ENCODE measurements at regions not wholly inside any gene's neighbourhood (a gene's known extent, or its start where the extent isn't known, plus 50 kb on each side); places are given as distances from the start of the nearest gene placed in this dataset.

DNA sequence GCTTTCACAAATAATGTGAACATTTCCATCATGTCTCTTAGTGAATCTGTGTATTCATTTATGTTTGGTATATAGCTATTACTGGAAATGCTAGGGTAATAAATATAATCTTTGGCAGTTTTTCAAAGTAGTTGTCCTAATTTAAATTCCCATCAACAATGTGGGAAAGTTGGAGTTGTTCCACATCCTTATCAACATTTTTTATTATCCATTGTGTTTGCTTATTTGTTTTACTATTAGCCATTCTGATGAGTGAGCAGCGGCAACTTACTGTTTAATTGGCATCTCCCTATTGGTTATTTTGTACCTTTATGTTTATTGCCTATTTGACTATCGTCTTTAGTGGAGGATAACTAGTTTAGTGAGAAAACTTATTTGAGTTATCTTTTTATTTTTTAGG, 121.1 kb upstream of the CCN2 start:
- no peak overlapping the region for H2BK20ac ChIP-seq (ENCODE audit: low read length)
- H3K79me1 ChIP-seq (ENCODE audit: low read depth, low read length) = no peaks in the 10 kb centered on the region
- H3K4me1 ChIP-seq (replicated peaks in 1 of 4; ENCODE audit: control insufficient read depth in 3 of 4, insufficient read depth in 4 of 4, low read length in 3 of 4) = no peaks in the 10 kb centered on the region
- no peak overlapping the region for H2BK5ac ChIP-seq (ENCODE audit: low read depth, low read length)
- no peaks in the 10 kb centered on the region for H3K9me3 ChIP-seq (ENCODE audit: insufficient read depth in 2 of 2, low read depth in 1 of 2, low read length in 1 of 2)
- no peak overlapping the region for H4K8ac ChIP-seq (ENCODE audit: extremely low read depth, insufficient read depth, low read length)
- ChIA-PET CTCF (ENCODE audit: partially characterized antibody) (interaction anchor here (1.5 kb wide), 1 partner anchor 19 kb away, joined by 5 read pairs; no protein-coding TSS in a partner anchor), POLR2A (ENCODE audit: partially characterized antibody) (interaction anchor here (1.7 kb wide), 1 partner anchor 123 kb away, joined by 3 read pairs; no protein-coding TSS in a partner anchor)
- no peak overlapping the region for H3K14ac ChIP-seq (ENCODE audit: insufficient read length)
- H3K18ac ChIP-seq (ENCODE audit: extremely low read depth, low read length) = no peak overlapping the region
- H3K23ac ChIP-seq (ENCODE audit: insufficient read length) = no peak overlapping the region
- DNase-seq (ENCODE audit: low read depth in 1 of 2, low spot score in 2 of 2) (no peak), FAIRE-seq (no peak)
- H3K4me3 ChIP-seq (ENCODE audit: extremely low read depth in 1 of 4, insufficient read depth in 2 of 4, low read depth in 3 of 4, low read length in 4 of 4) = no peak overlapping the region
- no peak overlapping the region for H2BK15ac ChIP-seq (ENCODE audit: low read length)
- H2BK120ac ChIP-seq (replicated peaks; ENCODE audit: low read depth, low read length) = no peak overlapping the region
- no peak overlapping the region for H3K27ac ChIP-seq (ENCODE audit: low read depth, low read length)
- no peaks in the 10 kb centered on the region for H3K79me2 ChIP-seq (ENCODE audit: control insufficient read depth in 1 of 2, insufficient read depth in 2 of 2, low read length in 2 of 2)
- no peak overlapping the region for H4K5ac ChIP-seq (ENCODE audit: insufficient read length, low read depth, low read length)
- WGBS, 2 experiments (ENCODE audit: extremely low coverage in 1 of 2, insufficient coverage in 1 of 2, insufficient read length in 1 of 2, insufficient replicate concordance in 2 of 2, low coverage in 1 of 2, low lambda C conversion rate in 2 of 2, missing lambda C conversion rate in 1 of 2) = 85% methylated on average over 2 of the region's 2 CpGs; no CpG with 5 or more reads in 1 of the 2 experiments
- no peaks in the 10 kb centered on the region for H3K36me3 ChIP-seq (ENCODE audit: control insufficient read depth in 2 of 4, insufficient read depth in 4 of 4, low read length in 3 of 4)
- no peak overlapping the region for H4K91ac ChIP-seq (replicated peaks; ENCODE audit: insufficient read length, low read length)
- H2AK5ac ChIP-seq (ENCODE audit: low read depth, low read length) = no peak overlapping the region
- no peak overlapping the region for H2AFZ ChIP-seq (ENCODE audit: low read length)
- no peak overlapping the region for H3K9ac ChIP-seq (replicated peaks in 1 of 4; ENCODE audit: extremely low read depth in 1 of 4, low read depth in 3 of 4, low read length in 3 of 4)
- H3K27me3 ChIP-seq (replicated peaks in 1 of 4; ENCODE audit: control insufficient read depth in 3 of 4, extremely low read depth in 1 of 4, insufficient read depth in 3 of 4, low read length in 3 of 4) = no peaks in the 10 kb centered on the region
- H3K4ac ChIP-seq (replicated peaks; ENCODE audit: insufficient read length, low read depth, low read length) = no peak overlapping the region
- H3K56ac ChIP-seq (replicated peaks; ENCODE audit: insufficient read length, low read depth, low read length) = no peak overlapping the region
- H2BK12ac ChIP-seq (ENCODE audit: low read depth, low read length) = no peak overlapping the region
- H3K4me2 ChIP-seq (ENCODE audit: insufficient read depth in 1 of 2, low read depth in 2 of 2, low read length in 2 of 2) = no peak overlapping the region
- H4K20me1 ChIP-seq (replicated peaks in 1 of 2; ENCODE audit: control insufficient read depth in 1 of 2, insufficient read depth in 2 of 2, low read length in 2 of 2) = no peaks in the 10 kb centered on the region
- TF ChIP-seq GABPA (IDR thresholded peaks at IDR 0.05; ENCODE audit: borderline replicate concordance, insufficient read depth, low read length) (no peak), BACH1 (IDR thresholded peaks at IDR 0.05; ENCODE audit: low read length) (no peak), CHD2 (IDR thresholded peaks at IDR 0.05; ENCODE audit: low read length) (no peak)
- no peaks in the 10 kb centered on the region; the same call in 1 of the 2 replicates for H3K23me2 ChIP-seq (ENCODE audit: low read depth, low read length)

Measured in H1 (cell line).